ENCODE measurements at regions not wholly inside any gene's neighbourhood (a gene's known extent, or its start where the extent isn't known, plus 50 kb on each side); places are given as distances from the start of the nearest gene placed in this dataset.

DNA sequence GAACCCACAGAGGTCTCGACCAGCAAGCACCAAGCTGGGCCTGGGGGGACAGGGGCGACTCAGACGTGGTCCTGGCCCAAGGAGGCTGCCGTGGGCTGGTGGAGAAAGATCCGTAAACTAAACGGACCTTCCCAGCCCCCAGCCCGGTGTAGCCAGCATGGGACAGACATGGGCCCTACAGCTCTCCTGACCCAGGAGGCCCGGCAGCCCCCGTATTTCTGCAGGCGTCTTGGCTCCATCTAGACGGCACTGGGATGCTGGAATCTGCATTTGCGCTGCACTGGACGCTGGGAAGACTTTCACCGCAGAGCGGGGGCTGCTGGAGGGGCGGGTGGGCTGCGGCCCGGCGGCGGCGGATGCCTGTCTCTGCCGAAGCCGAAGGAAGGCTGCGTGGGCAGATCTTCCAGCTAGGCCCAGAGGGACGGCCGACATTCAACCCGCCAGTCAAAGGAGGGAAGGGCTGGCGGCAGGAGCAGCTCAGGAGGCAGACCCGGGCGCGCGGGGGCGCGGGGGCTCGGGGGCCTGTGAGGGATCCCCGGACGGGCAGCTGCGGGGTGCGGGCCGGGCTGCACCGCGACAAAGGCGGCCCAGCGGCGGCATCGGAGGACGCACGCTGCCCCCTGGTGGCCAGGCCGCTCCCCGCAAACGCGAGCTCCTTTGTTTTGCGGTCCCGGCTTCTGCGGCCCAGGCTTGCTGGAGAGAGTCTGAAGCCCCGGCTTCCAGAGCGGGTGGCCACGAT, 266.2 kb downstream of the NSG2 start:
- peak; percentile 87 for DNase-seq (ENCODE audit: low spot score)

DNA sequence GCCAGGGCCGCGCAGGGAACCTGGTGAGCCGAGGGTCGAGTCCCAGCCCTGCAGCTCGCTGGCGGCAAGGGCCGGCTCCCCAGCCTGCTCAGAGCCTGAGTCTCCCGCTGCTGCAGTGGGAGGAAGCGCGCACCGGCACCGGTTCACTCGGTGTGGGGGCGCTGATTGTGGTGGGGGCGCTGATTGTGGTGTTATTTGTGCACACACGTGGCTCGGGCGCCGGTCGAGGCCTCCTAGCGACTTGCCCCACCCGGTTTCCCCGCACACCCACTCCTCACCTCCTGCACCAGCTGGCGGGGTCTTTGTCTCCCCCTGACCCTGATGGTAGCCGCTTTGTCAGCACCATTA, 266.7 kb downstream of the NSG2 start:
- no peak for DNase-seq (ENCODE audit: low spot score)

DNA sequence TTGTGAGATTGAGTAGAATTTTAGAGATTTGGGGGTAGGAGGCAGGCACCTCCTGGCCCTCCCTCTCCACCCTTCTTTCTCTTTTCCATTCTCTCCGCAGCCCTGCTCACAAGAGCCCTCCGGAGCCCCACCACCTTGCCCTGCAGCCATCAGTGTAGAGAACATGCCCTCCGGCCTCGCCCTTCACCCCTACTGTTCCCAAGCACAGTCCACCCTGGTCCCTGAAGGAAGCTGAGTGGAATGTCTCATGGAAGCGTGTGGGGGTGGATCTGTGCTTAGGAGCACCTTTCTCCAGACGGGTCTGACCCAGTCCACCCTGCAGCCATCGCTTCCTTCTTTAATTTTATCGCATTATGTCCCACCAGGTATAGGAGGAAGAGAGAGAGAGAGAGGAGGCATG, 267.1 kb downstream of the NSG2 start:
- DNase-seq (ENCODE audit: low spot score) = no peak

DNA sequence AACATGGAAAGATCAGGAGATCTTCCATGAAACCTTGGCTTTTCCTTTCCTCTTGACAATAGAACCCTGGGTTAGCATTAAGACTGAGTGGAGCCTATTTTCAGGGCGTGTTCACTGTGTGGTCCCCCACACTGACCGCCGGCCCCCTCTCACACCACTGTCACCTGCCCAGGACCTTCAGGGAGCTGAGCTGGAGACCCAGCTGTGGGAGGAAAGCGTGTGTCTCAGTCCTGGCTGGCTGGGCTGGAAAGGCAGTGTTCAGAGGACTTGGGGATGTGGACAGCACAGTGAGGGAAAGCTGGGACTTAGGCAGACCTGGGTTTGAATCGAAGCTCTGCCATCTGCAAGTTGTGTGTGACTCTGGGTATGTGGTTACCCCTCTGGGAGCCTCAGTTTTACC, 268.1 kb downstream of the NSG2 start:
- DNase-seq (ENCODE audit: low spot score) = no peak

DNA sequence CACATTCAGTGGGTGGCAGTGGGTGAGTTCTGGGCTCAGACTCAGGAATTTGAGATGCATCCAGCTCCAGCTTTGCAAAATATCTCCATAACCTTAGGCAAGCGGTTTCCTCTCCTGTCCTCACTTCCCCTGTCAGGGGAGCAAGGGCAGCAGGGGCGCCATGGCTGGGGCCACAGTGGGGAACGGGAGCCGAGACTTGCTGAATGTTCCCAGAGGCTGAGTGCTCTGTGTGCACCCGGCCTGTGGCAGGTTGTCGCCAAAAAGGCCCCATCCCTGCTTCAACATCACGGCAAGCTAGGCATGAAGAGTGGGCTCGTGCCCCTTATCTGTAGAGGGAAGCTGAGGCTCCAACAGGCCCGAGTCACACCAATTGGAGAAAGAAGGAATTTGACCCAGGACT, 268.8 kb downstream of the NSG2 start:
- no peak for DNase-seq (ENCODE audit: low spot score)

DNA sequence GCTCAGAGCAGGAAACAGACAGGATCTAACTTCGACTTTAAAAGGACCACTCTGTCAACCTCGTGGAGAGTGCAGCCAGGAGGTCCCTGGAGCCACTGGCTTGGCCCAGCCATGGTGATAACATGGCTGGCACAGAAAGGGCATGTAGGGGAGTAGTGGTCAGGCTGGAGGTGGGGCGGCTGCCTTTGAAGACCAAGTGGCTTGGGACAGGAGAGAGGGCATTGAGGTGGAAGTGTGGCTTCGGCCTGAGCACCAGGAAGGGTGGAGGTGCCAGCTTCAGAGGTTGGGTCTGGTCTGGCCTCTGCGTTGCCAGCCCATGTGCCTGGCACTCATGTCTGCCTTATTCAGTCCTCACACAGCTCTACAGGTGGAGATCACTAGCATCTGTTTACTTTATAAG, 270.0 kb downstream of the NSG2 start:
- no peak for DNase-seq (ENCODE audit: low spot score)

DNA sequence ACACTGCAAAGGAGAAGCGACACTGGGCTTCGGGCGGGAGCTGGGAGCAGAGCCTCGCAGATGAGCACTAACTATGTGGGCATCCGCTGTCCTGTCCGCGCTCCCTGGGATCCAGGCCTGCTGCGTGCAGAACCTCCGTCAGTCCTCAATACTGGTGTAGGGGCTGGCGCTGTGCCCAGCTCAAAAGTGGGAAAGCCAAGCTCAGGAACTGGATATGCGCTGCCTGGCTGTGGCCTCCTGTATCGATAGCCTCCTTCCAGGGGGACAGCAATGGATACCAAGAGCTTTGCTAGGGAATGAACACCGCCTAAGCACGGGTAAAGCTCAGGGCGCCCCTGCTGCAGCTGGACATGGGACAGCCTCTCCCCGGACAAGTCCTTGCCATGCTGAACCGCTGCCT, 270.4 kb downstream of the NSG2 start:
- DNase-seq (ENCODE audit: low spot score) = no peak

DNA sequence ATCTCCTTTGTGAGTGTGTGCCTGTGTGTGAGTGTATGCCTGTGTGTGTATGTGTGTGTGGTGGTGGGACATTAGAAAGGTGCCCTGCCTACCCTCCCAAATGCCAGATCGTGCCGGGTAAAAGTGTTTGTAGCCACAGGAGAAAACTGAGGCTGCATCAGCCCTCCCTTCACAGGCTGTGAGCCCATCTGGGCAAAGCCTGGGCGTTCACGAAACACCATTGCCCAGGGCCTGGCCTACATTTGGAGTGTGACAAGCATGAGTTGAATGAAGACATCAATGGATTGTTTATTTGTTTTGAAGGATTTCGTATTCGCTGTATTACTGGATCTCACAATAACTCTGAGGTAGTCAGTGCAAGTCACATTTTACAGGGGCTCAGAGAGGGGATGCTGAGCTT, 270.8 kb downstream of the NSG2 start:
- DNase-seq (ENCODE audit: low spot score) = no peak

DNA sequence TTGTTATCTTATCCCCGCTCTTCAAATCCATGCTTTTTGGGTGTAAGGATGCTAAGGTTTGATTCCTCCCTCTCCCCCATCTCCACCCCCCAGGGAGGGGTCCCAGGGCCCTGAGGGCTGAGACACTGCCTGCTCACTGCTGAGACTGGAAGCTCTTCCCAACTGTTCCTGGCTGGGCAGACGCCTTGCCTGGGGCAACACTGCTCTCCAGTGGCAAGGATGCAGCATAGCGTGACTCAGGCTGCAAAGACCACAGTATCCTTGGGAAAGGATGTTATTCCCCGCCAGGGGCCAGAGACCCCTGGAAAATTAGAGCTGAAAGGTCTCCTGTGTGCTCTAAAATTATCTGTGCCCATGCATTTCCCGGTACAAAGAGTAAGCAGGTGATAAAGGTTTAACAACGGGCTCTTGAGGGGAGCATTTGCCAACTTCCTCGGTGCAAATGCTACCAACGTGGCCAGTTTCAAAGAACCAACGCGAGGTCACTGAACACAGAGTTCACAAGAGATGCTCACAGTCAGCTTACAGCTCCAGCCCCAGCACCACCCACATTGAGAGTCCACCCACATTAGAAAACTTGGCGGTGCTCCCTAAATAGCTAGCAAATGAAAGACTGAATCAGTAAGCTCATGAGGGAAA, 271.9 kb downstream of the NSG2 start:
- DNase-seq (ENCODE audit: low spot score) = no peak

DNA sequence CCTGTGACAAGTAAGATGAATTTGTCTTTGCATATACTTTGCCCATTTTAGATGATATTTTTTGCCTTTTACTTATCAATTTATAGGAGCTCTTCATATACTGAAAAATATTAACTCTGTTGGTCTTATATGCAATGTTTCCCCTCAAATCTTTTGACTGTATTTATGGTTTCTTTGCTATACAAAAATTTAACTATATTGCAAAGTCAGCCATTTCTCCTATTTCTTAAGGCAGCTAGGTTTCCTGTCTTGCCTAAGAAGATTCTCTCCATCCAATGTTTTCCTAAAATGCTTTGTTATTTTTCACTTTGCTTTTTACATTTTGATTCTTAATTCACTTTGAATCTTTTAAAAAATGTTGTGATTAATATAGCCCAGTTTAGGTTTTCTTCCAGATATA, 273.1 kb downstream of the NSG2 start:
- DNase-seq (ENCODE audit: low spot score) = no peak

DNA sequence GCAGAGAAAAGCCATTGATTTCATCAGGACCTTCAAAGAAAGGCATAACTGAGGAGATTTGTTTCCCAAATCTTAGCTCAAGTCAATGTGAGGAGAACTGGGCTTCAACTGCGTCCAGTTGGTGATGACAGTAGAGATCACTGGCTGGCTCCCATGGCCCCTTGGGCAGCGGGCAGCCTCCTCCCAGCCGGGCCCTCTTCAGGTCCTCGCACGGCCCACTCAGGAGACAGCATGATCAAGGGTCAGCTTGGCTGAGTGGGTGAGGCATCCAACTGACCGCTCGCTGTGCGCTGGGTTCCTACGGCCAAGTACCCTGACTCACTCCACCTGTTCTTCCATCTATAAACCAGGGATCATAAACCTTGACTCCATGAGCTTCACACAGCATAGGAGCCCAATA, 274.0 kb downstream of the NSG2 start:
- DNase-seq (ENCODE audit: low spot score) = no peak

DNA sequence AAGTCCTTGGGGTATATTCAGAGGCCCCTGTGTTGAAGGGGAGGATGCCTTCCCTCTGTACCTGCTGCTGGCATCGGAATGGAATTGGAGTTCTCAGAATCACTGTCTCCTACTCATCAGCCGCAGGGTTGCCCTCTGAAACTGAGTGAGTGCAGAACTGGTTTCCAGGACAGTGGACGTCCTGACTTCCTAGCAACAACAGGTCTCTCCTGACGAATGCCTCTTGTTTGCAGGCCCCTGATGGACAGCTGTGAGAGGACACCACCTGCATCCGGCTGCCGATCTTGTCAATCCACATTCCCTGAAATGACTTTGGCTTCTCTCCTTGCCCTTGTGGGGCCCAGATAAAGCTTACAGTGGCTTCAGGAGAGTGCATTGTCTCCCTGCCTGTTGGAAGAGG, 274.5 kb downstream of the NSG2 start:
- DNase-seq (ENCODE audit: low spot score) = no peak

DNA sequence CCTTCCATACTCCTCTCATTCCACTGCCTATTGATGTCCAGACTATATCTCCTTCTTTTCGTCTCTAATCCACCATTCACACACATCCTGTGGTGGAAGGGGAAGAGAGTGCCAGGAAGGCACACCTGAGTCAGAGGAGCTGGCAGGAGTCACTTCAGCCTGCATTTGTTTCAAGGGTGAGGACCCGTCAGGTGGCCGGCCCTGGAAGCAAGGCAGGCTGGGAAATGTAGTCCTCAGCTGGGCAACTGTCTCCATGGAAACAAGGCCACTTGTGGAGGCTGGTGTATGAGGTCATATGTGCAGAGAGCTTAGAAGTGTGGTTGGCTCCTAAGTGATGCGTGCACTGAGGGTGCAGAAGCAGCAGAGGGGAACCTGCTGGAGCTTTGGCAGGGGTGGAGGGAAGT, 278.4 kb downstream of the NSG2 start:
- no peak for DNase-seq (ENCODE audit: low spot score)

DNA sequence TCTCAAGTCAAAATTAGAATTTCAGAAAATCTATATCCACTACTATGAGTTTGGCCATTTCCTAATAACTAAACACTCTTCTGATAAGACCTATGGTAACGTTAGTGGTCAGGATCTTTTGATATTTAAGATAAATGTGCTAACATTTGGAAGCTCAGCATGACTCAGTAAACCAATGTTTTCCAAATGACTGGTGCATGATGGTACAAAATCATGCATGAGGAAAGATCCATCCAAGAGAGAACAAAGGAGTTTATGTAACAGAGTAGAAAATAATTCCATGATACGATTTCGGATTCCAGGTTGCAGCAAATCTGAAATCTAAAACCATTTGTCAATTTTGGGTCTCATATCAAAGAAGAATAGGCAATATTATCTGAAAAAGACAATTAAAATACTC, 279.2 kb downstream of the NSG2 start:
- no peak for DNase-seq (ENCODE audit: low spot score)

DNA sequence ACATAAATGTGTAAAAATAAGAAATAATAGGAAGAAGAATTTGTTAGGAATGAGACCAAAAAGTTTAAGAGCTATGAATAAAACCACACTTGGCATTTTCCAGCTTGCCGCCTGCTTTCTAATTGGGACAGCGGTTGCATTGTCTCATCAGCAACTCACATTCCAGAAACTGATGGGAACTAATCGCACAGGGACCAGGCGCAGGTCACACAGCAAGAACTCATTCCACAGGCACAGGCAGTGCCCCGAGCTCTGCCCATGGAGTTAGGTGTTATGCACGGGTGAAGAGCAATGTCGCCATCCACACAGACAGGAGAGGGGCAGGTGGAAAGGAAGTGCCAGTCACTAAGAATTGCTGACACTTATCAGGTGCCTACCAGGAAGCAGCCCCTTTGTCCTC, 279.9 kb downstream of the NSG2 start:
- DNase-seq (ENCODE audit: low spot score) = no peak

DNA sequence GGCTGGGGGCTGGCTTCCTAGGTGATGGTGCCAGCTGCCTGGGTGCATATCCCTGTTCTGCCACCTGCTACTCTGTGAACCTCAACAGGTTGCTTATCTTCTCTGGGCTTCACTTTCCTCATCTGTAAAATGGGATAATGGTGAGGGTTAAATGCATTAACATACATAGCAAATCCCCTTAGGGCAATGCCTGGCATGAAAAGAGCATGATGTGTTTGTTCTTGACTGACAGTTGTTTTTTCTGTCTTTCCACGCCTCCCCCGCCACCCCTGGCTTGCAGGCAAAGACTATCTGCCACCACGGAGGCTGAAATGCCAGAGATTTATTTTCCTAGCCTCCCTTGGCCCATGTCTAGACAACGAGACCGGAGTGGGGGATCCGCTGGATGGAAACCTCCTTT, 280.5 kb downstream of the NSG2 start:
- no peak for DNase-seq (ENCODE audit: low spot score)

DNA sequence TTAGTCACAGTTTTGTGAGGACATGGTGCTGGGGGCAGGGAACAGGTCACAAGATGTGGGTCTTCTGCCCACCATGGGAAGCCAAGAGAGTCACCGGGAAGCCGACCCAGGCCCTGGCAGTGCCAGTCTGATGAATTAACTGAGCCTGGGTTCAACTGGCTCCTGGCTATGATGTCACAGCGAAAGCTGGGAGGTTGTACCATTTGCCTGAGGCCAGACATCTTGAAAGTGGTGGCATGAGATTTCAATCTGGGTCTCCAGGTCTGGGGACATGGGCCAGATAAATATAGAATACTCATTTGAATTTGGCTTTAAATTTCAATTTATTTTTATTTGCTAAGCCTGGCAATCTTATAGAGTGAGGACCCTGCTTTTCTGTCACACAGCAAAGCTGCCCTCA, 280.9 kb downstream of the NSG2 start:
- DNase-seq (ENCODE audit: low spot score) = no peak

DNA sequence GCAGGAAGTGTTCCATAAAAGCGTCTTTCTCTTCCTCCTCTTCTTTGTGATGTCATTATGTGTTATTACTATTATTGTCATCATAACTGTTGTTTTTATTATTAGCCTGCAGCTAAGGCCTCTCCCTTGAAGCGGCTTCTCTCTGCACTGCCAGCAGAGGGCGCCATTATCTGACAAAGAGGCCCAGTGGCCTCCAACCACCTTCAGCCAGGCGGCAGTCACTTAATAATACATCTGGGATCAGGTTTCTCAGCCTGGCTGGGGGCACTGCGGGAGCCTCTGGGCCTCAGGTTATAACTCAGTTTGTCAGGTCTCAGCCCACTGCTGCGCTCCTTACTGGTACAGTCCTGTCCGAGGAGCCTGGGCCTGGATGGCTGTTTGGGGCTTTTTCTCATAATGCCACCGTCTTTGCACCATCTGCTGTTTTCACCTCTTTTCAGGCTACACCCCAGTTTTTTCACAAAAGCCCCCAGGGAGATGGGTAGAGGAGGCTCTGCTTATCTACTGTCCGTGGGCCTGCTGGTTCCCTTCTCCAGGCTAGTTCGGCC, 281.9 kb downstream of the NSG2 start:
- no peak for DNase-seq (ENCODE audit: low spot score)

DNA sequence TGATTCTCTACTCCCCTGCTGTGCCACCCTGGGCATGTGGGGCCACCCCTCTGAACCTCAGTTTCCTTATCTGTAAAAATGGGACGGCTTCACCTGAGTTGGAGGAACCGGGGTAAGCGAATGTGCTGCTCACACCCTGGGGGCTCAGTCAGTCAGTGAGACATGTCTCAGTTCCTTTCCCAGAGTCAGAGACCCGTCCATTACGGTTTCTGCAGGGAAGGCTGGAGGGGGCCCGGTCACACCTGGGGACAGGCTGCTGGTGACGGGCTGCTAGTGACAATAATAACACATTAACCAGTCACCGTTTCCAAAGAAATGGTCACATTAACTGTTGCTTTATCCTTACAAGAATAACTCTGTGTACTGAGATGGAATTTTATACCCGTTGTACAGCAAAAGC, 282.4 kb downstream of the NSG2 start:
- no peak for DNase-seq (ENCODE audit: low spot score)

DNA sequence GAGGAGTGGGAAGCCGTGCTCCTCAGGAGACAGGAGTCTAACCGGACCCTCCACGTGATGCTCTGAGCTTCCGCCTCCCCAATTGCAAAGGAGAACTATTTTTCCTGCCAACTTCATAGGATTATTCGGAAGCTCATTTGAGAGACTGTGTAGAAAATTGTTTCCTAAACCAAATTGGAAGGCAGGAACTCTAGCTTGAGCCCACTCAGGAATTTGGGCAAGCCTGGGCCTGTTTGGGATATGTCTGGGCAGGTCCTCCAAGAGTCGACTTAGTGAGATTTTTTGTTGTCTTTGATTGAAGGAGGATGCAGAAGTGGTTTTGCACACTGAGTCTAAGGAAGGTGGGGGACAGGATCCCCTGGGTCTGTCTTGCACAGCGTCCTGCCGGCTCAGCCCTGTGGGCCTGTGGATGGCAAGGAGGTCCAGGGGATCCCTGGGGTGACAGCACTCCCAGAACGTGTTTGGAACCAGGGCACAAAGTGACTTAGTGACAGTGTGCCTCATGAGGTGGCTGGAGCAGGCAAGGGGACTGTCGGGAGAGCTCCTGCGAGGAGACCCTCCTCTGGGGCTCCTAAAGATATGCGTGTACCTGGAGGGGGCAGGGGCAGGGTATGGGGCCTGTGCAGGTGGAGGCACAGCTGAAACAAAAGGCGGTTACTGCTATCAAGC, 283.3 kb downstream of the NSG2 start:
- DNase-seq (ENCODE audit: low spot score) = no peak

DNA sequence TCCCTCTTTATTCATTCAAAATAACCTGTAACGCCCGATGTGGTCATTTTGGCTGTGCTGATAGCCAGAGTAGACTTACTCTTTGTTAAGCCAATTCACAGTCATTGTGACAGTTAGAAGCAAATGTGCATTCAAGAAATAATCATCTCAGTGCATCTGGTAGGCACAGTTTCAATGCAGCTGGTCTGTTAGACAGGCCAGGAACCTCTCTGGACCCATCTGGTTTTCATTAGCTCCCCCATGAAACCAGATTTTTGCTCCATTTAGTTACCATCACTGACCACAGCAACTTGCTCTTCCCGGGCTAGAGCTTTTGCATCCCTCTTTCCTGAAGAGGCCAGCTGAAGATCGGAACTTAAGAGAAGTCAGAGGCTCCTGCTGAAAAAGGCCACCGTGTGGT, 284.2 kb downstream of the NSG2 start:
- no peak for DNase-seq (ENCODE audit: low spot score)

DNA sequence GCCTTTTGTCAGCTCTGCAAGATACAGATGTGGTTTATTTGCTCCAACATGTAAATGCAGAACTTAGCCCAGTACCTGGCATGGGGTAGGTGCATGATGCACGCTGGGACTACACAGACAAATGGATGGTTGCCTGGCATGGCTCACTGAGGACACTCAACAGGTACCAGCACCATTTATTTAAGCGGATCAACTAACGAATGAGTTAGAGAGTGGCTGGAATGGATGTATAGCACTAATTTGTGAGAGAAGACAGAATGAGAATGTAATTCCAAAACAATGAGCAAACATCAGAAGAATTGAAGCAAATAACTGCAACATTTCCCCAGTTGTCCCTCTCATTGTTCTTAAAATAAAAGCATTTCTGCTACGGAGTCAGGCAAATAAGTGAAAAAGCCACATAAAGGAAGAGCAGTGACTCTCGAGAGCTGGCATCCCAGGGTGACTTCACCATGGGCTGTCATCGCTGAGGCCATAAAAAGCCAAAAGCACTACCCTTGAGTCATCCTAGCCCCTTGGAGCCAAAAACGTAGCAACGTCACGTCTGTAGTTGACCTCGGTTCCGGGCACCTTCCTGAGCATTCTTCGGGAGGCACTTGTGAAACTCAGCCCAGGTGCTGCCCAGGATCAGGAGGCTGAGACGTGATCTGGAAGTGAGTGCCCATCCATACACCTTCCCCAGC, 290.3 kb downstream of the NSG2 start:
- DNase-seq (ENCODE audit: low spot score) = no peak

DNA sequence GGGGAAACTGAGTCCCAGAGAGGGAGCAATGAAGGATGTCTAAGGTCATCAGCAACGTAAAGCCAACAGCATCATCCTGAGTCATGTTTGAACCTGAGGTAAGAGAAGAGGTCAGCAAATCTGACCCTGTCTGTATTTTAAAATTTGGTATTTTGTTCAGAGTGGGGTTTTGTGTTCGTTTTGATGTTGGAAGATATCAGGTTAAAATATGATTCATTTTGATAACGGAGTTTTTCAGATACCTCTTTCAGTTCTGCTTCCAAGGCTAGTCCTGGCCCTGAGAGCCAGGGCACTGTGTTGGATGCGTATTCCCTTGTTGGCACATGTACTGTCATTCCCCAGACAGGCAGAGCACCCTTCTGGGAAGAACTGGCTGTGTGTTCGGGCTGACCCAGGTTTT, 291.0 kb downstream of the NSG2 start:
- DNase-seq (ENCODE audit: low spot score) = no peak
